ENCODE measurements at regions not wholly inside any gene's neighbourhood (a gene's known extent, or its start where the extent isn't known, plus 50 kb on each side); places are given as distances from the start of the nearest gene placed in this dataset.

- Histone ChIP-seq H3K4me2 (ENCODE audit: control insufficient read depth, insufficient read depth) (no peak overlapping the region), H3K4me3 (no peak overlapping the region), H3K36me3 (ENCODE audit: control insufficient read depth in 2 of 2, insufficient read depth in 2 of 2, low read length in 1 of 2) (no peaks in the 10 kb centered on the region), H3K4me1 (ENCODE audit: control insufficient read depth, insufficient read depth, low read length) (peaks cover 18% of the 10 kb centered on the region), H3K9me3 (replicated peaks; ENCODE audit: control insufficient read depth, insufficient read depth, low read length) (no peaks in the 10 kb centered on the region), H3K79me2 (ENCODE audit: control insufficient read depth, insufficient read depth, low read length) (no peaks in the 10 kb centered on the region), H3K27ac (ENCODE audit: control insufficient read depth, insufficient read depth) (no peak overlapping the region), H3K27me3 (replicated peaks in 1 of 2; ENCODE audit: control insufficient read depth in 2 of 2, insufficient read depth in 2 of 2, low read length in 1 of 2) (no peaks in the 10 kb centered on the region; a peak in 1 of 4 replicates), H4K20me1 (ENCODE audit: control insufficient read depth, insufficient read depth) (no peaks in the 10 kb centered on the region), H3K9ac (ENCODE audit: control insufficient read depth, insufficient read depth, low read length) (no peak overlapping the region), H2AFZ (ENCODE audit: control insufficient read depth, low read depth, low read length) (no peak overlapping the region)
- ChIA-PET SMC1A (ENCODE audit: uncharacterized antibody, unreplicated experiment) (interaction anchor here (1.0 kb wide), 1 partner anchor 22 kb away, joined by 3 read pairs; no protein-coding TSS in a partner anchor), POLR2A (no interaction called here), CTCF (no interaction called here), RAD21 (ENCODE audit: unreplicated experiment) (no interaction called here)
- WGBS (ENCODE audit: insufficient coverage, insufficient replicate concordance, low lambda C conversion rate, missing lambda C conversion rate) = 71% methylated on average over 8 of the region's 8 CpGs
- intact Hi-C loops (cut with micrococcal nuclease; ENCODE audit: unreplicated experiment) (no loop called here), in situ Hi-C loops (cut with MboI) (no loop called here)
- DNase-seq (ENCODE audit: low read depth, low spot score) = no peak
- TF ChIP-seq ZBTB33 (IDR thresholded peaks at IDR 0.05) (no peak), ZNF24 (IDR thresholded peaks at IDR 0.05) (no peak), BACH1 (IDR thresholded peaks at IDR 0.05; ENCODE audit: borderline replicate concordance) (no peak), NFYA (IDR thresholded peaks at IDR 0.05; ENCODE audit: borderline replicate concordance, low read depth, low read length) (no peak), CEBPZ (IDR thresholded peaks at IDR 0.05; ENCODE audit: low read depth, low read length) (no peak), BRCA1 (IDR thresholded peaks at IDR 0.05; ENCODE audit: low read depth, low read length) (no peak), SIN3A (IDR thresholded peaks at IDR 0.05; ENCODE audit: low read depth, low read length) (no peak), CREM (IDR thresholded peaks at IDR 0.05; ENCODE audit: low read depth) (no peak), PBX3 (IDR thresholded peaks at IDR 0.05; ENCODE audit: insufficient replicate concordance, low read depth, low read length) (no peak), WRNIP1 (IDR thresholded peaks at IDR 0.05; ENCODE audit: borderline replicate concordance, low read depth, low read length) (no peak), SUZ12 (IDR thresholded peaks at IDR 0.05; ENCODE audit: unreplicated experiment) (no peak), SP1 (IDR thresholded peaks at IDR 0.05; ENCODE audit: low read depth, low read length) (no peak), KLF5 (IDR thresholded peaks at IDR 0.05; ENCODE audit: partially characterized antibody) (no peak), HSF1 (IDR thresholded peaks at IDR 0.05; ENCODE audit: low read depth, low read length) (no peak)
- no peak for FAIRE-seq
- ATAC-seq = no peak
- no TSS peak for BruUV-seq (replicated peaks)
Observed at GRCh38 chr10:124245191-124245590, 151.8 kb upstream of the CHST15 start.

Data from GM12878 (cell line).